Naive B cell (primary cell): ENCODE measurements at regions not wholly inside any gene's neighbourhood (a gene's known extent, or its start where the extent isn't known, plus 50 kb on each side); places are given as distances from the start of the nearest gene placed in this dataset.

Experiments
- ATAC-seq, 2 donors: fragments of 150-1000 bp; cut with Tn5 transposase; 2 replicates each; pipeline ENCODE4 v1.10.0; 2021; ENCODE audit warnings: low read depth in 2 of 2, mild to moderate bottlenecking in 2 of 2, moderate library complexity in 2 of 2
- DNase-seq: peaks from one replicate; pipeline ENCODE4 v3.0.0; 2022
- H3K27ac Mint-ChIP-seq, 6 donors: one replicate each; pipeline ENCODE4 v1.8.0; 2020 to 2022; ENCODE audit warnings: mild to moderate bottlenecking in 6 of 6, mixed read lengths in 6 of 6, moderate library complexity in 5 of 6, inconsistent platforms in 2 of 6
- H3K27me3 Mint-ChIP-seq, 3 donors: one replicate each; pipeline ENCODE4 v1.8.0; 2021 to 2022; ENCODE audit warnings: mixed read lengths in 3 of 3, mild to moderate bottlenecking in 1 of 3
- H3K36me3 Mint-ChIP-seq, 2 donors: one replicate each; pipeline ENCODE4 v1.8.0; 2020 to 2022; ENCODE audit warnings: mixed read lengths in 2 of 2, inconsistent platforms in 1 of 2, mild to moderate bottlenecking in 1 of 2
- H3K4me1 Mint-ChIP-seq, 3 donors: one replicate each; pipeline ENCODE4 v1.8.0; 2020 to 2022; ENCODE audit warnings: mixed read lengths in 3 of 3, inconsistent platforms in 1 of 3, mild to moderate bottlenecking in 1 of 3, moderate library complexity in 1 of 3
- H3K4me3 Mint-ChIP-seq, 8 donors: one replicate each; pipeline ENCODE4 v1.8.0; 2020 to 2022; ENCODE audit warnings: mild to moderate bottlenecking in 8 of 8, mixed read lengths in 8 of 8, moderate library complexity in 8 of 8, inconsistent platforms in 2 of 8
- H3K9me3 Mint-ChIP-seq, 7 donors: one replicate each; pipeline ENCODE4 v1.8.0; 2020 to 2022; ENCODE audit warnings: mixed read lengths in 7 of 7, mild to moderate bottlenecking in 5 of 7, inconsistent platforms in 2 of 7, moderate library complexity in 1 of 7

DNA sequence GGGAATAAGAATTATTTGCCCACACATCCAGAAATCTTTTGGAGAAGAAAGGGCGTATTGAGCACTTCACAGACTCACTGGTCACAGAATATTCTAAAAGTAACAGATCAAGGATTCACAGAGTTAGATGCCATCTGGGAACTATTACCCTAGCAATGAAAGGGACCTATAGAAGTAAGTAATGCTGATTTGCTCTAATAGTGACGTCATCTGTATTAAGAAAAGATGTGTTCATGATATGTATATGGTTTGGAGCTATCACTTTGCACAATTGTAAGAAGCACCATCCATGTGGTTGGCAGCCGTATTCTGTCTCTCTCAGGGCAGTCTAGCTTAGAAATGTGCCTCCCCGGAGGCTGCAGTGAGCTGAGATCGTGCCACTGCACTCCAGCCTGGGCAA lies 52.8 kb upstream of the SV2C start:
- peaks cover 3 to 27% (median 11%) of the 10 kb centered on the region in 3 donors for H3K27me3 Mint-ChIP-seq
- ATAC-seq (no peak), DNase-seq (no peak)
- H3K4me1 Mint-ChIP-seq, result no peaks in the 10 kb centered on the region
- H3K4me3 Mint-ChIP-seq, result no peak overlapping the region
- H3K9me3 Mint-ChIP-seq, result peaks cover 0 to 6% (median under 1%) of the 10 kb centered on the region in 7 donors
- H3K36me3 Mint-ChIP-seq, result no peaks in the 10 kb centered on the region
- no peak overlapping the region for H3K27ac Mint-ChIP-seq

DNA sequence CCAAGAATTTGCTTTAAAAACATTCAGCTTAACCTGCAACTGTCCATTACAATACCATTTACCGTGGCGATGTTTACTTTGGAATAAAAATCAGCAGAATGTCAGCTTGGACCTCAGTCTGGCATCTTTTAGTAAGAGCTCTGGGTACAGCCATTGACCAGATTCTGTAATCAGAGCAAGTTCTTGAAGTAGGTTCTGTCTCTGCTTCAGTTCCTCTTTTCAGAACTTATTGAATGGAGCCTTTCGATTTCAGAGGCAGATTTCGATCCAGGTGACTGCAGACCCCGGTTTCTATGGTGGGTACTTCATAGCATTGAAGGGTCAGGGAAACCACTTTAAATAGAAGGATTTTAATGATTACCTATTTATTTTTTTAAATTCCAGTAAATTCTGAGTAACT lies 53.4 kb upstream of the SV2C start:
- Mint-ChIP-seq H3K36me3 (no peaks in the 10 kb centered on the region), H3K9me3 (peaks cover 0 to 5% (median 0%) of the 10 kb centered on the region in 7 donors), H3K27me3 (peaks cover 0 to 22% (median 13%) of the 10 kb centered on the region in 3 donors), H3K4me1 (no peaks in the 10 kb centered on the region), H3K4me3 (no peak overlapping the region), H3K27ac (no peak overlapping the region)
- ATAC-seq (no peak), DNase-seq (no peak)

DNA sequence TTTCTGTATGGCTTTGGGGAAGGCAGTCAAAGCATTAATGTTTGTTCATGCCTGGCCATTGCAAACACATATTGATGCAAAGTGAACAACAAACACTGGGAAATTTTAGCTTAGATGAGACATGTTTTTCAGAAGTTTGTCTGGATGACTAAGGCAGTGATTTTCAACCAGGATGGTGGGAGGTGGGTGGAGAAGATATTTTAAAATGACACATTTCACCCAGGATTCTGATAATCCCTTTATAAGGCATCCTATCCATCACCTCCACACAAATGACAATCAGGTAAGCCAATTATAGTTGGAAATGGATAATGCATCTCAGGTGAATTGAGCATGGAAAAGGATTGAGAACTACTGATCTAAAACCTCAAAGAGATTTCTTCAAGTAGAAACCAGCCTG lies 57.4 kb upstream of the SV2C start:
- H3K4me1 Mint-ChIP-seq, result no peaks in the 10 kb centered on the region
- no peak for DNase-seq
- no peak for ATAC-seq
- no peak overlapping the region for H3K4me3 Mint-ChIP-seq
- H3K36me3 Mint-ChIP-seq, result no peaks in the 10 kb centered on the region
- no peak overlapping the region for H3K27ac Mint-ChIP-seq
- peaks cover 0 to 2% (median 0%) of the 10 kb centered on the region in 7 donors for H3K9me3 Mint-ChIP-seq
- H3K27me3 Mint-ChIP-seq, result peaks cover 0 to 26% (median 14%) of the 10 kb centered on the region in 3 donors

DNA sequence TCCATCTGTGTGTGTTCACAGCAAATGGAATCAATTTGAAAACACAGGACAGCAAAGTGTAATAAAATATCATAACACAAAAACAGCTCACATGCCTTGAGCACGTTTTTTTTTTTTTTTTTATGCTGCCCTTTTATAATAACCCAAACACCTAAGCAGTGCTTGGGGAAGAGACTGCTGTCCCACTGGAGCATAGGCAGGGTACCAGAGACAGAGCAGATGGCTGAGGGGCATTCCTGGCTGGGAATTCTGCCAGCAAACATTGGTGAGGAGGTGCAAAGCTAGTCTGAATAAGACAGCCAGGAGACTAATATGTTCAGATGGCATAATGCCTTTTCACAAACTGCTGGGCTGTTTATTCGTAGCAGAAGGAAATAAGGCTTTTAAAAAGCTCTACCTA lies 58.1 kb upstream of the SV2C start:
- H3K4me3 Mint-ChIP-seq, result no peak overlapping the region
- DNase-seq (no peak), ATAC-seq (no peak)
- H3K27me3 Mint-ChIP-seq, result peaks cover 0 to 26% (median 14%) of the 10 kb centered on the region in 3 donors
- no peaks in the 10 kb centered on the region for H3K4me1 Mint-ChIP-seq
- H3K27ac Mint-ChIP-seq, result no peak overlapping the region
- H3K36me3 Mint-ChIP-seq, result no peaks in the 10 kb centered on the region
- peaks cover 0 to 2% (median 0%) of the 10 kb centered on the region in 7 donors for H3K9me3 Mint-ChIP-seq

DNA sequence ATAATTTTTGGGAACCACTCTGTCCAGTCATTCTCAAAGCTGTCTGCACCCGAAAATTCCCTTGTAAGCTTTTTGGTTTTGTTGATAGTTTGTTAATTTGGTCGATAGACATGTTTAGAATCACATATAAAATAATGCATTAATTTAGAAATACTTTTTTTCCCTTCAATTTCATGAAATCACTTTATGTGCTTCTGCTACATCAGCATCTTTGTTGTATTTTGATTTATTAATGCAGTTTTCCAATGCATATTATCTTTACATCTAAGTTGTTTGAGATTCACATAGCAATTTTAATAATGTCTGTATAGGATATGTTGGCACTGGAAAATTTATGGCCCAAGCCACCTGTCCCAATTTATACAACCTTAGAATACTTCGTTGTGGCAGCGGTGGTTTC lies 60.6 kb upstream of the SV2C start:
- Mint-ChIP-seq H3K4me1 (no peaks in the 10 kb centered on the region), H3K9me3 (peaks cover 0 to 2% (median 0%) of the 10 kb centered on the region in 7 donors), H3K4me3 (no peak overlapping the region), H3K27ac (no peak overlapping the region), H3K27me3 (peaks cover 10 to 21% (median 11%) of the 10 kb centered on the region in 3 donors), H3K36me3 (no peaks in the 10 kb centered on the region)
- ATAC-seq, result no peak
- DNase-seq, result no peak

DNA sequence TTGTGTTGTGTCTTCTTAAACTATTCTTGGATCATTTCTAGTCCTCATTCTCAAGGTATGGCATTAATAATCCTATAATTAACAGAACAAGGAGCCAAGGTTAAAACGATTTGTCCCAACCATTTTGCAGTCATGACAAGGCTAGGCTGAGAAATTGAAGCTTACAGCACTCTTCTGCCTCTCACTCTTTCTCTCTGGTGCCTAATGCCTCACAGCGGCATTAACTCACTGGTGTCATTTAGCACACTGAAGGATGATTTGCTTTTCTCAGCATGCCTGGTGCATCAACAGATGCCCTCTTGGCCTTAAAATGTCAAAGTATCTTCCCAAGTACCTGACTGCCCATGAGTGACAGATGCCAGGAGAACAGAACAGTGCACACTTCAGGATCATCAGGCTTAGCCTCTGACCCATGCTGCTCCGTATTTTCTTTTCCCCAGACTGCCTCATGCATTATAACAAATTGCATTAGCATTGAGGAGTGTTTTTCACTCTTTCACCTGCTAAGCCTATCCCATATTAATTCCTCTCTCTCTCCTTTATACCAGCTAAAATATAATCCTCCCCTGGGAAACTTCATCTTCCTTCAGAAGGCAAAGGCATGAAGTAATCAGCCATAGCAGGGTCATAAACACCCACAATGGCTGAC lies 61.1 kb upstream of the SV2C start:
- peaks cover 10 to 21% (median 11%) of the 10 kb centered on the region in 3 donors for H3K27me3 Mint-ChIP-seq
- H3K4me3 Mint-ChIP-seq, result no peak overlapping the region
- DNase-seq (no peak), ATAC-seq (no peak)
- H3K9me3 Mint-ChIP-seq, result peaks cover 0 to 2% (median 0%) of the 10 kb centered on the region in 7 donors
- no peaks in the 10 kb centered on the region for H3K4me1 Mint-ChIP-seq
- no peak overlapping the region for H3K27ac Mint-ChIP-seq
- H3K36me3 Mint-ChIP-seq, result no peaks in the 10 kb centered on the region

DNA sequence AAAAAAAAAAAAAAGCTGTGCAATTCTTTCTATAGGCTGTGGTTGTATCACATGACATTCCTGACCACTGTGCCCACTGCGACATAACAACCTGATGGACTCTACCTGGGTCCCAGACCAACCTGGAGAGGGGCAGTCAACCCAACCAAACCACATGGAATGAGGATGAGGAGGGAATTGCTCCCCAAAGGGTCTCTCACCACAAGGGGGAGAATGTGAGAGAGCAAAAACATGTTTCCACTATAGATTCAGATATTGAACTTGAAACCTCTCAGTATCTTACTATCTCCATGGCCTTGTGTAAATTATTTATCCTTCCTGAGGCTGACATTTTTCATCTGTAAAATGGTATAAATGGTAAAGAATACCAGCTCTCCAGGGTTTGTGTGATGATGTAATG lies 66.9 kb upstream of the SV2C start:
- DNase-seq (no peak), ATAC-seq (no peak)
- Mint-ChIP-seq H3K4me1 (no peaks in the 10 kb centered on the region), H3K27me3 (peaks cover 4 to 22% (median 10%) of the 10 kb centered on the region in 3 donors), H3K36me3 (no peaks in the 10 kb centered on the region), H3K9me3 (peaks cover 0 to 11% (median 6%) of the 10 kb centered on the region in 7 donors), H3K27ac (peak overlapping the region in 1 of 6 donors; percentile 68), H3K4me3 (no peak overlapping the region)

DNA sequence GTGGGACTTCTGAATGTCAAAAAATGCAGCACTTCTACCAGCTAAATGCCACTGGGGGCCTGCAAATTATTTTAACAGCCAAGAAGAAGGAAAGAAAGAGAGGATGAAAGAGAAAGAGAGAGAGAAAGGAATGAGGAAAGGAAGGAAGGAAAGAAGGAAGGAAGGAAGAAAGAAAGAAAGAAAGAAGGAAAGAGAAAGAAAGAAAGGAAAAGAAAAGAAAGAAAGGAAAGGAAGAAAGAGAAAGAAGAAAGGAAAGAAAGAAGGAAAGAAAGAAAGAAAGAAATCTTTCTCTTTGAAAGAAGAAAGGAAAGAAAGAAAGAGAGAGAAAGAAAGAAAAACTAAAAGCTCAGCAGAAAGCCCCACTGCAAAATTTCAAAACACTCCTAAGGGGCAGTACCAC lies 69.2 kb upstream of the SV2C start:
- Mint-ChIP-seq H3K27me3 (peaks cover 0 to 16% (median 5%) of the 10 kb centered on the region in 3 donors), H3K36me3 (no peaks in the 10 kb centered on the region), H3K4me3 (no peak overlapping the region), H3K4me1 (no peaks in the 10 kb centered on the region), H3K27ac (no peak overlapping the region), H3K9me3 (peaks cover 0 to 12% (median 6%) of the 10 kb centered on the region in 7 donors)
- ATAC-seq (no peak), DNase-seq (no peak)

DNA sequence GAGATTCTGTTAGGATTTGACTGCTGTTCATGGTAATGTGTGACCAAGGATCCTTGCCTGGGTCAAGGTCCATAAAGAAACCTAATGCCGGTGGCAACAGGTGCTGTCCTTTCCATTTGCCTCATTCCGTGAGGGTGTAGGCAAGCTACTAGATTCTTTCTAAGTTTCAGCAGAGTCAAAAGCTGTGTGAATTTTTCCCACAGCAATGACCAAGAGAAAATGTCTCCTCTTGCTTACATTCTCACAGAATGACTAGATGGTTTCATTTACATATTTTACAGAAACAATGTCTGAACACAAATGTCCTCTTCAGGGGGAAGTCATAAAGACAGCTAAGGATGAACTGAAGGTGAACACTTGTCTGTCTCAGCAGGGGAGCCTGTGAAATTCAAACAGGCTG lies 75.3 kb upstream of the SV2C start:
- ATAC-seq, result no peak
- DNase-seq, result no peak
- no peak overlapping the region for H3K27ac Mint-ChIP-seq
- H3K36me3 Mint-ChIP-seq, result no peaks in the 10 kb centered on the region
- no peak overlapping the region for H3K4me3 Mint-ChIP-seq
- H3K9me3 Mint-ChIP-seq, result peaks cover 0 to 9% (median 5%) of the 10 kb centered on the region in 7 donors
- H3K4me1 Mint-ChIP-seq, result no peaks in the 10 kb centered on the region
- peaks cover 10 to 35% (median 12%) of the 10 kb centered on the region in 3 donors for H3K27me3 Mint-ChIP-seq

DNA sequence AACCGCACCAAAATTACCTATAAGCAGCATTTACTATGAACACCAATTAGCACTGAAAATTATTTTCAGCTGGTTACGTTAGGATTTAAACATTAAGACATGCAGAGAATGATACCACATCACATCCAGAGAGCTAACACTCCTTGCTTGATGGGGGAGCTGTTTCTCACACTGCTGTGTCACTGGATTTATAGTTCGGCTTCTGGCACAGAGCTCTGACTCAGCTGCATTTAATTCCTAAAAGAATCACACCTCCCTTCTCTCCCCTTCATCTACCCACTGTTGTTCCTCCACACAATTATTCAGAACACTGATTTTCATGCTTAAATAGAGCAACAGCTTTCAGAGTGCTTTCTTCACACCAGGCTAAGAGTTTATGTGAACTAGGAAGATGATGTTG lies 82.6 kb upstream of the SV2C start:
- H3K9me3 Mint-ChIP-seq, result peaks cover 4 to 19% (median 11%) of the 10 kb centered on the region in 7 donors
- no peaks in the 10 kb centered on the region for H3K36me3 Mint-ChIP-seq
- DNase-seq (no peak), ATAC-seq (no peak)
- no peak overlapping the region for H3K4me3 Mint-ChIP-seq
- peaks cover 11 to 14% (median 12%) of the 10 kb centered on the region in 3 donors for H3K27me3 Mint-ChIP-seq
- no peak overlapping the region for H3K27ac Mint-ChIP-seq
- H3K4me1 Mint-ChIP-seq, result no peaks in the 10 kb centered on the region

DNA sequence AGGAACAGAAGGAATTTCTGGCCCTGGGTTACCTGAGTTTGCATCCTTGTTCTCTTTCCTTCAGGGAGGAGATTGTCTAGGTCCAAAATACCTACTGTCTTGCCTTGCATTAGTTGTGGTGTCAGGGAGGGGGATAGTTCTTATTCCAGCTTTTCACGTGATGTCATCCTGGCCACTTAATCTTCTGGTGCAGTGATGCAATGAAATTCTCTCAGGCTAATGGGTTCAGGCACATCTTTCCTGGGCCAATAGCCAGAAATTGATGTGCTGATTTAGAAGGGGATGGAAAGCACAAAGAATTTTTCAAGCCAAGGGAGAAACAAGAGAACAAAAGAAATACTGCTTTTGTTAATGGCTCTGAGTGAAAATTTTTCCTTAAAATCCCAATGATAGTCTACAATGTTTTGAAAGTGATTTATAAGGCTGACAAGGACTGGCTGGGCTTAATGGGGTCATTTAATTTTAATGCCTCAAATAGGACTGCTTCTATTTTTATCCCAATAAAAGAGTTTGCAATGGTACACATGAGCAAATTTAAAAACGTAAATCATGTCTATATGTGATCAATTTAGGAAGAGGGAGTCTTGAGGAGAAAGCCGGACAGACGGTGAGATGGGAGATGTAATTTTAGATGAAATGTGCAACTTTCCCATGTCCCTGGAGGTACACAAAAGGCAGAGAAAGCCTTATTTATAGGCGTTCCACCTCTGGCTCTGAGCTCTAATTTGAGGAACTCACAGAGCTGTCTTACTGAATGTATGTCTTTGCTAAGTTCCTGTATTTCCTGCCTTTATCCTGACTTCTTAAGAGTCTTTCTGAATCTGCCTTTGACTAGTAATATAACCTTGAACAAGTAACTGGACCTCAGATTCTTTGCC lies 89.3 kb upstream of the SV2C start:
- peaks cover 0 to 21% (median 9%) of the 10 kb centered on the region in 7 donors for H3K9me3 Mint-ChIP-seq
- H3K36me3 Mint-ChIP-seq, result no peaks in the 10 kb centered on the region
- DNase-seq (no peak), ATAC-seq (no peak)
- no peak overlapping the region for H3K27ac Mint-ChIP-seq
- H3K4me1 Mint-ChIP-seq, result peaks cover 0 to 13% (median 3%) of the 10 kb centered on the region in 3 donors
- H3K27me3 Mint-ChIP-seq, result peaks cover 0 to 14% (median 8%) of the 10 kb centered on the region in 3 donors
- no peak overlapping the region for H3K4me3 Mint-ChIP-seq

DNA sequence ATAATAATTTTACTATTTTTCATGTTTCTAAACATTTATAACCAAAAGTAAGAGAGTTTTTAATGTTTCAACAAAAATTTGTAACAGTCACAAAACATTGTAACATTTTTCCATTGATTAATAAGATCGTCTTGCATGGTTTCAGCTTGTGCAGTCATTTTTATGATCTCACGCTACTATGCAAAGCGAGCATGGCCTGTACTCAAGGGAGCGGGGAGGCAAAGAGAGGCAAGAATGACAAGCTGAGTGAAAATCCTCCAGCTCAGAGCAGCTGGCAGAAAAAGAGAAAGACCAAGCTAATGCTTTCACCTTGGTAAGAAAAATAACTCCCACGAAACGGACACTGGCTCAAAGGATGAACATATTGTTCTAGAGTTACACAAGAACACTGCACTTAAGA lies 90.0 kb upstream of the SV2C start:
- Mint-ChIP-seq H3K36me3 (no peaks in the 10 kb centered on the region), H3K4me1 (peaks cover 0 to 13% (median 3%) of the 10 kb centered on the region in 3 donors), H3K27me3 (peaks cover 0 to 14% (median 8%) of the 10 kb centered on the region in 3 donors), H3K4me3 (no peak overlapping the region), H3K27ac (peak overlapping the region in 1 of 6 donors; percentile 0), H3K9me3 (peaks cover 0 to 18% (median 8%) of the 10 kb centered on the region in 7 donors)
- ATAC-seq (peak in 1 of 2 donors; percentile 34), DNase-seq (no peak)

DNA sequence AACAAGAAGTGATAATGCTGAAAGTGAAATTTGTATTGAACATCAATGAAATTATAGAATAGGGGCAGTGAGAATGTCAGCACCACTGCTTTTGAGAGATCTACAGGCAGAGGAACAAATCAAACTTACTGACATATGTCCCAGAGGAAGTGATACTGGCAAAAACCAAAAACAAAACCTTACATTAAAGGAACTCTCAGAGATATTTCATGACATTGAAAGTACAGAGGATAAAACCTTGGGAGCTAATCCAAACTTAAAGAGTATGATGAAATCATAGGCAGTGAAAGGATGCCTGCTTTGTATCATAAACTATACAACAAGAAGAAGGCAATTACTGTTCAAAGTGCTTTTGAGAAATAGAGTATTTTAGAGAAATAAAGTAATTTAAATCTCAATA lies 90.4 kb upstream of the SV2C start:
- H3K4me3 Mint-ChIP-seq, result no peak overlapping the region
- no peak overlapping the region for H3K27ac Mint-ChIP-seq
- peak in 1 of 2 donors; percentile 42 for ATAC-seq
- no peak for DNase-seq
- H3K9me3 Mint-ChIP-seq, result peaks cover 0 to 14% (median 8%) of the 10 kb centered on the region in 7 donors
- peaks cover 0 to 14% (median 8%) of the 10 kb centered on the region in 3 donors for H3K27me3 Mint-ChIP-seq
- no peaks in the 10 kb centered on the region for H3K36me3 Mint-ChIP-seq
- peaks cover 0 to 13% (median 3%) of the 10 kb centered on the region in 3 donors for H3K4me1 Mint-ChIP-seq

DNA sequence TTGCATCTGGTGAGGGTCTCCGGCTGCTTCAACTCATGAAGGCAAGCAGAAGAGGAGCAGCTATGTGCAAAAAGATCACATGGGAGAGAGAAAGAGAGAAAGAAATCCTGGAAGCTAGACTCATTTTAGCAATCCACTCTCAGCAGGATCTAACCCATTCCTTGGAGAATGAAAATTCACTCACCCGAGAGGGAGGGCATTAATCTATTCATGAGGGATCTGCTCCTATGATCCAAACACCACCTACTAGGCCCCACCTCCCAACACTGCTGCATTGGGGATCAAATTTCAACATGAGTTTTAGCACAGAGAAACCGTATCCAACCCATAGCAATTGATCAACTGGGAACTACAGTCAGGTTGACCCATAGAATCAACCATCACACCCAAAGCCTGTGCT lies 98.1 kb upstream of the SV2C start:
- Mint-ChIP-seq H3K27me3 (peaks cover 0 to 11% (median 0%) of the 10 kb centered on the region in 3 donors), H3K4me3 (no peak overlapping the region), H3K27ac (no peak overlapping the region), H3K4me1 (no peaks in the 10 kb centered on the region), H3K36me3 (no peaks in the 10 kb centered on the region), H3K9me3 (peaks cover 0 to 5% (median 0%) of the 10 kb centered on the region in 7 donors)
- ATAC-seq (no peak), DNase-seq (no peak)
